GM19324 (cell line): ENCODE measurements at regions not wholly inside any gene's neighbourhood (a gene's known extent, or its start where the extent isn't known, plus 50 kb on each side); places are given as distances from the start of the nearest gene placed in this dataset.
"Not testable (repeated sequence)": the region's sequence is repeated elsewhere in the genome, so short reads cannot be mapped to it uniquely, and the experiment has no call there.

Experiments used
- ATAC-seq: cut with Tn5 transposase; IDR thresholded peaks from one replicate; pipeline ENCODE4 v1.9.1; 2021; ENCODE audit warnings: mild to moderate bottlenecking, moderate library complexity; ENCODE audit not compliant: unreplicated experiment, low FRiP score

- ATAC-seq: no peak
Measured at GRCh38 chr9:75653335-75653734, 237.1 kb upstream of the PCSK5 start.

DNA sequence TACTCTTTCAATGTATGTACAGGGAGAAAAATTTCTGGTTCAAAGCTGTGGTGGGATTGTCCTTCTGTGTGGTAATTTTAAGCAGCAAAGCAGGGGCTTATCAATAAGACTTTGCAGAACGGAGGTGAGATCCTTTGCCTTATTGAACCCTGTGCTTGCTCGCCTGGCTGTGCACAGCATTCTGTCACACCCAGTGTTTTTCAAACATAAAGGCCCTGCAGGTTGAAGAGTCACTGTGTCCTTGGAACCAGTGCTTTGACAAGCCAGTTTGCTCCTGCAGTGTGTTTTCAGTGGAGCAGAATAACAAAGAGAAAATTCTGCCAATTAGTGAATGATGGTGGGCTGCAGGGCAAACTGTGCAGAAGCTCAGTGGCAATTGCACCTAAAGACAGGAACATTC, 236.7 kb upstream of the PCSK5 start:
- no peak for ATAC-seq

DNA sequence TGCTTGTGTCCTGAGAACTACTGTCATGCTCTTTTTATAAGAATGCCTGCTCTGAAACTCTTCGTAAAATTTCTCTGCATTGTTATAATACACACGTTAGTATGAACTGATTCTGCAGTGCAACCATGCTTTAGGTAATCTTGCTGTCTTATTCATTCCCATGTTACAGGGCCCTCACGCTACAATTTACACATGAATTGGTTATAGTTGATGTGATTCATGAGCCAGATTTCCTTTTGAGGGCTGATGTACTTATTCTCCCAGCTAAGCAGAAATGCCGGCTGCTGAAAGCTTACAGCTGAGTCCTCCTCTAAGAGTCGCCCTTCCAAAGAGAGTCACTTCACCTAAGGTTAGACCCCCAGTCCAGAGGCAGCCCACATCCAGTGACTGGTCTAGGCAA, 233.5 kb upstream of the PCSK5 start:
- no peak for ATAC-seq

GRCh38 chr9:75658301-75658905, 232.1 kb upstream of the PCSK5 start:
- ATAC-seq: no peak

- ATAC-seq: no peak
Measured at GRCh38 chr9:75664597-75664996, 225.9 kb upstream of the PCSK5 start.

- ATAC-seq: no peak
Measured at GRCh38 chr9:75666856-75667554, 223.5 kb upstream of the PCSK5 start.

- ATAC-seq: no peak
Measured at GRCh38 chr9:75669721-75670120, 220.8 kb upstream of the PCSK5 start.

- no peak for ATAC-seq
Measured at GRCh38 chr9:75671354-75671753, 219.1 kb upstream of the PCSK5 start.

DNA sequence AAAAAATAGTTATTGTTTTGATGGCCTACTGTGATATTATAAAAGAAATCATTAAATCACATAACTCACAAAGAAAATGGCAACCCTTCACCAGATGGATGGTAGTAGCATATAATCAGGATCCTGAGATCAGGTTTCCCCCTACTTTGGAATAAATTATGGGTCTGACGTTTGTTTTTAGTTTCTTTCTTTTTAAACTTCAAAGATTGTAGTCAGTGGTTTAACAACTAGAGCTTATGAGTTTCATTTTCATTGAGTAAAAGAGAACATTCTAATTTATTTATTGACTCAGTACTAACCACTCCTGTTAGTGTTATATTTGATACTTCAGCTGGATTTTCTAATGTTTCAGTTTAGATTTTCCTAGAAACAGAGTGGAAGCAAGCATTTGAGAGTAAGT, 218.0 kb upstream of the PCSK5 start:
- ATAC-seq: no peak

DNA sequence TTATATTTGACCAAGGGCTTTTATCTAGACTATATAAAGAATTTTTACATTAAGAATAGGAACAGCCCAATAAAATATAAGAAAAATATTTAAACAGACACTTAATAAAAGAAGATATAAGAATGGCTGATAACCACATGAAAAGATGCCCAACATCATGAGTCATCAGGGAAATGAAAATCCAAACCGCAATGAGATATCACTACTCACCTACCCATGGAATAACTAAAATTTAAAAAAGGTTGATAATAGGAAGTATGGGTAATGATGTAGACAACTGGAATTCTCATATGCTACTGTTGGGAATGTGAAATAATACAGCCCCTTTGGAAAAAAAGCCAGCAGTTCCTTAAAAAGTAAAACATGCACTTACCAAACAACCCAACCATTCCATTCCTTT, 206.9 kb upstream of the PCSK5 start:
- no peak for ATAC-seq

- ATAC-seq: no peak
Measured at GRCh38 chr9:75685062-75685461, 205.4 kb upstream of the PCSK5 start.

DNA sequence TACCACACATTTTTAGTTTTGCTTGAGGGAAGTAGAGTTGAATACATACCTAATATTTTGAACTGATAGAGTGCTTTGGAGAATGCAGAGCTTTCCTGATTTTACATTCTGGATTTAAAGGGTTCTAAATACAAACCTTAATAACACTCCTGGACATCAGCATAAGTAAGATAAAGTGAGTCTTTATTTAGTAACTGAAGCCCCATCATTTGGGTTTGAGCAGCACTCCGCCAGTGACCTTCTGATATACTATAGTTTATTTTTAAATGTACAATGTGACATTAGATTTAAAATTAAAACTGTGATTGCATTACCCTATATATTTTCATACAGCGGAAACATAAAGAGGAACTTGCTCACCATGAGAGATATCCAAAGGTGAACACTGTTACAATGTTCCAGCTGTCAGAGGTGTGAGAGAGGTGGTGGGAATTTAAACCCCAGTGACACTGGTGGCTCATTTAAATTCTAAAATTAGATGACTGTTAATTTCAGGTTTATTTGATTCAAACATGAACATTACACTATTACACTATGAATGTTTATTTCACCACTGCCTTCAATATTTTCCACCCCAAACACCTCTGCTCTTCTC, 203.0 kb upstream of the PCSK5 start:
- no peak for ATAC-seq

- ATAC-seq: not testable (repeated sequence)
Measured at GRCh38 chr9:75690551-75690950, 199.9 kb upstream of the PCSK5 start.

- no peak for ATAC-seq
Measured at GRCh38 chr9:75691408-75691807, 199.1 kb upstream of the PCSK5 start.

GRCh38 chr9:75692309-75692708, 198.2 kb upstream of the PCSK5 start:
- no peak for ATAC-seq

GRCh38 chr9:75695921-75696320, 194.6 kb upstream of the PCSK5 start:
- ATAC-seq: no peak

DNA sequence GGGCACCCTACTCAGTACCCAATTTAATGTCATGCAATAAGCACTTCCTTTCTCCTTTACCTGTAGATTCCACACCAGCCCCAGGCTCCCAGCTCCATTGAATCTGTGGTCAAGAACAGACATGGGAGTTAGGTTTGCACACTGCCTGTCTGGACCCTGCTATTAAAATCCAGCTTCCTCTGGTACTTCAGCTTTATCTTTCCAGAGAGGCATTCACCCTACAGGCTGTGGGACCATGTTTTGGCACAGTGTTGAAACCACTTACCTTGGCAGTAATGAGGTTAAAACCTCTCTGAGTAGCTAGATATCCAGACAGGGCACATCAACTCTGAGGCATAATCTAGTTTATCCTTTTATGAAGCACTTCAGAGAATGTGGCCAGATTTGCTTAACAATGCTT, 191.5 kb upstream of the PCSK5 start:
- ATAC-seq: no peak

DNA sequence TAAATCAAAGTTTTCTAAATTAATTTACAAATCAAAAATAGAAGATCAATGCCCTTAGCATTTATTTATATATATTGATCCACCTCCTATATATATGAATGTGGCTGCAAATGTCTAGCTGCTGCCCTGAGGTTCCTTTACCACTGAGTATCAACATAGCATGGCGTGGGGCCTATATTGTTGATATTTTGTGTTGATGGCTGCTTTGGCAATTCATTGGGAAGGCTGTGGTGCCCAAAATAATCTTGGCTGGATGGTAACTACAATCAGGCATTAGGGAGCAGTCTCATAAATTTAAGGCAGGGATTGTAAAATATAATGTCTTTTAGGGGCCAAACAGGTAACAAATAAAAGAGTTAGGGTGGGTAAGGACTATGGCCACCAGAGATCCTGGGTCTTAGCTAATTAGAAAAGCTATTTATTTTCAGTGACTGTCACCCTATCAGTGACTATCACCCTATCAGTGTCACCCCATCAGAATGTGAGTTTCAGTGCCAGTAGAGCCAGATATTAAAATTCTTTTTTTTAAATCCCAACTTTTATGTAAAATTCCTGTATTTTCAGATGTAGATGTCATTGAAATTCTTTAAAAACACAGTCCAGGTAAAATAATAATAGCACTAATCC, 190.7 kb upstream of the PCSK5 start:
- ATAC-seq: no peak

GRCh38 chr9:75700252-75700640, 190.2 kb upstream of the PCSK5 start:
- ATAC-seq: no peak

GRCh38 chr9:75707191-75707590, 183.3 kb upstream of the PCSK5 start:
- no peak for ATAC-seq

DNA sequence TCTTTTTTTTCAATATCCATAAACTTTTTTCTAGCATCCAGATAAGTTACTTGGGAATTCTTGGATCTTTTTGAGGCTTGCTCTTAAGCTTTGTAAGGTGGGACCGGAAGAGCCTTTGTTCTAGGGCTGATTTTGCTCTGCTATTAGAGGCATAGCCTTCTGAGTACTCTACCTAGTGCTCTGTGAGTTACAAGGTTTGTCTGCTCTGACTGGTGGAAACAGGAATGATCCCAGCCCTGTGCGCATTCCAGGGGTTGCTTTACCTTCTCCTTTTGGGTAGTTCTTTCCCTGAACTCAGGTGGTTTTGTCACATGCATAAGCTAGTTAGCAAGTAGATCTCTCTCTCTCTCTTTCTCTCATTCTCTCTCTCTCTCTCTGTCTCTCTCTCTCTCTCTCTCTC, 180.8 kb upstream of the PCSK5 start:
- no peak for ATAC-seq

DNA sequence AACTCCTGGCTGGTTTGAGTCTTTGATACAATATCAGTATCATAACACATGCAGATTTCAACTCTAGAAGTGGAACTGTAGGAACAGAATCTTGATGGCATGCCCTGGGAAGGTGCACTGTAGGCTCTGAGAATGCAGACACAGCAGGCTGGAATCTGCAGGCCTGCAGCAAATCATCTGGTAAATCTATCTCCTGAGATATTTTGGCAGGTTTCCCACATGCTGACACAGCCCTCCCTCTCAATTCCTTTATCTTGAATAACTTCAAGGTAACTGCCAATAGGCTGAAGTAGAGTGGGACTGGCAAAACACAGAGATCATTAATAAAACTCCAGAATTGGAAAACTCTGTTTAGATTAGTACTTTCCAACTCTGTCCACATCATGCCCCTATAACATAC, 177.8 kb upstream of the PCSK5 start:
- ATAC-seq: no peak
